Astrocyte of the spinal cord (primary cell): ENCODE measurements at regions not wholly inside any gene's neighbourhood (a gene's known extent, or its start where the extent isn't known, plus 50 kb on each side); places are given as distances from the start of the nearest gene placed in this dataset.
"Not testable (repeated sequence)": the region's sequence is repeated elsewhere in the genome, so short reads cannot be mapped to it uniquely, and the experiment has no call there.

Source experiments
- DNase-seq: peaks from one replicate; pipeline ENCODE4 v3.0.0; 2011; ENCODE audit warnings: low read depth, low spot score
- H3K4me3 ChIP-seq: 2 replicates; pipeline ENCODE4 v1.5.1; 2011; ENCODE audit warnings: low read depth, mild to moderate bottlenecking, low read length, moderate library complexity
- CTCF ChIP-seq: IDR thresholded peaks from 2 replicates; pipeline ENCODE4 v1.5.1; 2012; ENCODE audit warnings: low read depth, mild to moderate bottlenecking, low read length, inconsistent platforms
- in situ Hi-C: cut with HindIII; loops from 2 replicates; pipeline ENCODE4 v1.10.0; 2017; ENCODE audit warnings: low sequenced_read_pairs

GRCh38 chr13:107942030-107942617 is 273.2 kb downstream of the LIG4 start:
- in situ Hi-C loops, result no loop called here
- no peak for DNase-seq
- no peak overlapping the region for H3K4me3 ChIP-seq
- TF ChIP-seq CTCF, result no peak

- DNase-seq, result no peak
- in situ Hi-C loops, result no loop called here
- no peak overlapping the region for H3K4me3 ChIP-seq
- TF ChIP-seq CTCF, result no peak
These were observed 273.8 kb downstream of the LIG4 start for GRCh38 chr13:107941345-107942029.

GRCh38 chr13:107937848-107938247 is 277.5 kb downstream of the LIG4 start:
- in situ Hi-C loops, result no loop called here
- DNase-seq, result no peak
- no peak overlapping the region for H3K4me3 ChIP-seq
- TF ChIP-seq CTCF, result no peak

- TF ChIP-seq CTCF, result no peak
- H3K4me3 ChIP-seq, result no peak overlapping the region
- in situ Hi-C loops, result no loop called here
- DNase-seq, result no peak
These were observed 284.3 kb downstream of the LIG4 start for GRCh38 chr13:107931056-107931455.

- no peak for TF ChIP-seq CTCF
- H3K4me3 ChIP-seq, result no peak overlapping the region
- no peak for DNase-seq
- in situ Hi-C loops, result no loop called here
These were observed 286.6 kb downstream of the LIG4 start for GRCh38 chr13:107928762-107929161.

GRCh38 chr13:107927557-107927956 is 287.8 kb downstream of the LIG4 start:
- H3K4me3 ChIP-seq, result no peak overlapping the region
- TF ChIP-seq CTCF, result no peak
- in situ Hi-C loops, result no loop called here
- DNase-seq, result no peak

GRCh38 chr13:107926515-107926914 is 288.8 kb downstream of the LIG4 start:
- DNase-seq, H3K4me3 ChIP-seq, in situ Hi-C loops: not testable (repeated sequence)

- DNase-seq, H3K4me3 ChIP-seq, in situ Hi-C loops: not testable (repeated sequence)
These were observed 298.4 kb downstream of the LIG4 start for GRCh38 chr13:107916902-107917301.
